HG02759 (cell line): ENCODE measurements at regions not wholly inside any gene's neighbourhood (a gene's known extent, or its start where the extent isn't known, plus 50 kb on each side); places are given as distances from the start of the nearest gene placed in this dataset.
"Not testable (repeated sequence)": the region's sequence is repeated elsewhere in the genome, so short reads cannot be mapped to it uniquely, and the experiment has no call there.

Source experiments
- ATAC-seq: cut with Tn5 transposase; IDR thresholded peaks from one replicate; pipeline ENCODE4 v1.9.1; 2021; ENCODE audit warnings: mild to moderate bottlenecking, moderate library complexity; ENCODE audit not compliant: unreplicated experiment

DNA sequence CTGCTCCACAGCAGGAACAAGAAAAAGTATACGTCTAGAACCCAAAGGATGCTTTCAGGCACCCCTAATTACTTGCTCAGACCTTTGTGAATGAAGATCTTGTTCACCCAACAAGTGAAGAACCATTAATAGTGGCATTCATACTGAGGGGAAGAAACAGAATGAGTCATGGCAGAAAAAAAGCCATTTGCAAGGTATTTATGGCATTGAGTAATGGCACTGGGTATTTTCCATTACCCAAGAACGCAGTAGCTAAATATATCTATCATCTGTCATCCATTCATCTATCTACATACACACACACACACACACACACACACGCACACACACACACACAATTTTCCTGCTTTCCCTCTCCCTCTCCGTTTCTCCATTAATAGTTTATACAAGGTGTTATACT is 56.4 kb upstream of the XIRP2 start:
- no peak for ATAC-seq

DNA sequence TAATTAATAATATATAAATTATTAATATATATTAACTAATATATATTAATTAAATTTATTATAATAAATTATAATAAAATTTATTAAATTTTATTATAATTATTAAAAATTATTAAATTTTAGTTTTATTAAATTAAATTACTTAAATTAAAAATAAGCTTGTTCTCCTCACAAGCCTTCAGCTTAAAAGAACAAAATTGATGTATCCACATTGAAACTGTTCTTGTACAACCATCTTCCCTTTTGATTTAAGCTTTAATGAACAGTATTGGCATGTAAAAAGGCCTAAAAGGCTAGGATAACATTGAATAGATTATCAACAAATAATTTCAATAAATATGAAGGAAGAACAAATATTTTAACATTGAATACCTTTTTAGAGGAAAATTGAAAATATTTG is 62.4 kb upstream of the XIRP2 start:
- no peak for ATAC-seq

- ATAC-seq: no peak
These were observed 73.9 kb upstream of the XIRP2 start for GRCh38 chr2:166814335-166814734.

- no peak for ATAC-seq
These were observed 76.0 kb upstream of the XIRP2 start for GRCh38 chr2:166812166-166812891.

GRCh38 chr2:166805753-166806152 is 82.5 kb upstream of the XIRP2 start:
- no peak for ATAC-seq

- no peak for ATAC-seq
These were observed 84.8 kb upstream of the XIRP2 start for GRCh38 chr2:166803373-166804000.

- no peak for ATAC-seq
These were observed 85.8 kb upstream of the XIRP2 start for GRCh38 chr2:166802475-166802874.

DNA sequence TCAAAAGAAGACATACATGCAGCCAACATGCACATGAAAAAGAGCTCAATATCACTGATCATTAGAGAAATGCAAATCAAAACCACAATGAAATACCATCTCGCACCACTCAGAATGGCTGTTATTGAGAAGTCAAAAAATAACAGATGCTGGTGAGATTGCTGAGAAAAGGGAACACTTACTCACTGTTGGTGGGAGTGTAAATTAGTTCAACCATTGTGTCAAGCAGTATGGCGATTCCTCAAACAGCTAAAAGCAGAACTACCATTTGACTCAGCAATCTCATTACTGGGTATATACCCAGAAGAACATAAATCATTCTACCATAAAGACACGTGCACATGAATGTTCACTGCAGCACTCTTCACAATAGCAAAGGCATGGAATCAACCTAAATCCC is 95.5 kb upstream of the XIRP2 start:
- peak; percentile 73 for ATAC-seq

- no peak for ATAC-seq
These were observed 101.6 kb upstream of the XIRP2 start for GRCh38 chr2:166786707-166787106.

GRCh38 chr2:166784296-166784946 is 103.9 kb upstream of the XIRP2 start:
- ATAC-seq: no peak

DNA sequence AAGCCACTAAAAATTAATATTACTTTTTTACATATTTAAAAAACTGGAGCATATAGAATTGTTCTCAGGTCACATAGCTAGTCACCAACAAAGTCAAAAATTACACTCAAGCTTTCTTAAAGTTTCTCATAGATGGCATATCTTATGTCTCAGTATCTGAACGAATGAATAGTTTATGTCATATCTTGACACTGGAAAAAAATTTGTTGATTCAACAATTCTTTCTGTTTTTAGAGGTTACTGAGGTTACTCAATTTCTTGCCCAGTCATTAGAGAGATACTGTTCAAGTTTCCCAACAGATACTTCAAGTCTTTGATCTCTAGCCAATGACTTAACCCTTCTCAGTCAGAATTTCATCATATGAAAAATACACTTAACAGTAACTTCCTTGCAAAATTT is 113.1 kb upstream of the XIRP2 start:
- ATAC-seq: no peak

DNA sequence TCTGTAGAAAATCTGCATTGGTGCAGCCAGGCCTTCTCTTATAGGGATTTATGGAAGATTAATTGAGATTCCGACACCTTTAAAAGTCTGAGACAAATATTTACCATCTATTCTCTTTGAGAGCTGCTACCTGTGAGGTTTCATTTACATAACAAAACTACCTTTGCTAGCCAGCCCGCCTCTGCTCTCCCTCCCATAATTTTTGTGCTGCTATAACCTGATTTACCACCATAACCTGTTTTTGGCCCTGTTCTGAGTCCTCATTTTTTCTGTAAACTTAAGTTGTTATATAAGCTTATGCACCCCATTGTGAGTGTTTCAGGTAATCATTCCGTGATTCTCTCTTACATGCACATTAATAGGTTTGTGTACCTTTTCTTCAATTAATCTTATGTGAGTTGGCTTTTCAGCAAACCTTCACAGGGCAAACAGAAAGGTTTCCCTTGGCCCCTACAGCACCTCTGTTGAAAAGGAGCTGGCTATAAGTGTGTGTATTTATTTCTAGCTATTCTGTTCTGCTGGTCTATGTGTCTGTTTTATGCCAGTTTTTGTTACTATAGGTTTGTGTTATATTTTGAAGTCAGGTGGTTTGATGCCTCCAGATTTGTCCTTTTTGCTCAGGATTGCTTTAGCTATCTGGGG is 114.9 kb upstream of the XIRP2 start:
- ATAC-seq: no peak

- peak; percentile 81 for ATAC-seq
These were observed 119.7 kb upstream of the XIRP2 start for GRCh38 chr2:166768393-166769123.

DNA sequence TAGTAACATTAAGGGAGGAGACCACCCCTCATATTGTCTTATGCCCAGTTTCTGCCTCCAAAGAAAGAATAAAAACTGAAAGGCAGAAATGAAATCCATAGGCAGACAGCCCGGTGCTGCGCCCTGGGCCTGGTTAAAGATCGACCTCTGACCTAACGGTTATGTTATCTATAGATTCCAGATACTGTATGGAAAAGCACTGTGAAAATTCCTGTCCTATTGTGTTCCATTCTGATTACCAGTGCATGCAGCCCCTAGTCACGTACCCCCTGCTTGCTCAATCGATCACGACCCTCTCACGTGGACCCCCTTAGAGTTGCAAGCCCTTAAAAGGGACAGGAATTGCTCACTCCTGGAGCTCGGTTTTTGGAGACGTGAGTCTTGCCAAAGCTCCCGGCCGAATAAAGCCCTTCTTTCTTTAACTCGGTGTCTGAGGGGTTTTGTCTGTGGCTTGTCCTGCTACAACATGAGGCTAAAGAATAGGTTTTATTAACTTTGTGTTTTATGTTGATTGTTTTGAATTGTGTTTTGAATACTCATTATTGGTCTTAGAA is 121.4 kb upstream of the XIRP2 start:
- not testable (repeated sequence) for ATAC-seq

- no peak for ATAC-seq
These were observed 122.1 kb upstream of the XIRP2 start for GRCh38 chr2:166766220-166766619.

DNA sequence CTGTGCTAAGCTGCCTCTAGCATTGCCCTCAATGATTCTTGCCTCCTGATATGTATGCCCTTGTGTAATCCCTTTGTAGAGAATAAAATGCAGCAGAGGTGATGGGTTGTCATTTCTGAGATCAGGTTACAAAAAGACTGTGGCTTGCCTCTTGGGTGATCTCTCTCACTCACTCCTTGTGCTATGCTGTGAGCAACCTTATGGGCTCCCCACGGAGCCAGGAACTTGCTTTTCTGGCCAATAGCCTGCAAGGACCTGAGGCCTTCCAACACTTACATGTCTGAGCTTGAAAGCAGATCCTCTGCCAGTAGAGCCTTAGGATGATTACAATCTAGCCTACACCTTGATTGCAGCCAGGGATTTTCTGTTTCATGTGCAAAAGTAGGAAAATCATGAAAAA is 123.1 kb upstream of the XIRP2 start:
- no peak for ATAC-seq

- ATAC-seq: no peak
These were observed 123.6 kb upstream of the XIRP2 start for GRCh38 chr2:166764702-166765101.

GRCh38 chr2:166764216-166764615 is 124.1 kb upstream of the XIRP2 start:
- no peak for ATAC-seq

DNA sequence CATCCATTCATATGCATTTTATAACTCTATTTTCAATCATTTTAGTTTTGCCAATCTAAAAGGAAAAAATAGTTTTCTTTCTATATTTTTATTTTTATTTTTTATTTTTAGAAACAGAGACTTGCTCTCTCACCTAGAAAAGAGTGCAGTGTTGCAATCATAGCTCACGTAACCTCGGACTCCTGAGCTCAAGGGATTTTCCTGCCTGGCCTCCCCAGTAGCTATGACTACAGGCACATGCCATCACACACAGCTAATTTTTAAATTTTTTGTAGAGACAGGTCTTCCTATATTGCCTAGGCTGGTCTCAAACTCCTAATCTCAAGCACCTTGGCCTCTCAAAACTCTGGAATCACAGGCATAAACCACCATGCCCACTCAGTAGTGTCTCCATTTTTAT is 125.5 kb upstream of the XIRP2 start:
- peak; percentile 72 for ATAC-seq

DNA sequence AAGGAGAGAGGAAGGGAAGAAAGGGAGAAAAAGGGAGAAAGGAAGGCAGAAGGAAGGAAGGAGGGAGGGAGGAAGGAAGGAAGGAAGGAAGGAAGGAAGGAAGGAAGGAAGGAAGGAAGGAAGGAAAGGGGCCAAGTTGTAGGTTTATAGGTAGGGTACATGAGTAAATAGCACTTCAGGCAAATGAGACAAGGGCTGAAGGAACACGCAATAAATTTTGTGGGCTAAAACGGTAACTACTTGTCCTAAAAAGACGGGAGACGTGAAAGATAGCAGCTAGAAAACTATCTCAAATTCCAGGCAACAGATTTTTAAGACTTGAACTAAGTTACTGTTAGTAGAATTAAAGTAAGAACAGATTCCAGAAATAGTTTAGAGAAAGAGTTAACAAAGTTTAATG is 129.3 kb upstream of the XIRP2 start:
- no peak for ATAC-seq

- no peak for ATAC-seq
These were observed 137.7 kb upstream of the XIRP2 start for GRCh38 chr2:166750624-166751023.
